Ishikawa (cell line): ENCODE measurements at regions not wholly inside any gene's neighbourhood (a gene's known extent, or its start where the extent isn't known, plus 50 kb on each side); places are given as distances from the start of the nearest gene placed in this dataset.

Experiments used
- CEBPB ChIP-seq: IDR thresholded peaks from 2 replicates; pipeline ENCODE4 v1.6.1; 2012
- CREB1 ChIP-seq: IDR thresholded peaks from 2 replicates; pipeline ENCODE4 v1.6.1; 2012; ENCODE audit warnings: low read depth
- EGR1 ChIP-seq: IDR thresholded peaks from 2 replicates; pipeline ENCODE4 v1.6.1; 2012
- EP300 ChIP-seq: IDR thresholded peaks from 2 replicates; pipeline ENCODE4 v1.6.1; 2012; ENCODE audit warnings: borderline replicate concordance
- FOXM1 ChIP-seq: IDR thresholded peaks from 2 replicates; pipeline ENCODE4 v1.6.1; 2012; ENCODE audit warnings: low read depth, borderline replicate concordance
- NFIC ChIP-seq: IDR thresholded peaks from 2 replicates; pipeline ENCODE4 v1.6.1; 2012
- RAD21 ChIP-seq: IDR thresholded peaks from 2 replicates; pipeline ENCODE4 v1.6.1; 2012; ENCODE audit warnings: low read depth
- TAF1 ChIP-seq: IDR thresholded peaks from 2 replicates; pipeline ENCODE4 v1.6.1; 2012; ENCODE audit warnings: low read depth, mild to moderate bottlenecking
- TCF12 ChIP-seq: IDR thresholded peaks from 2 replicates; pipeline ENCODE4 v1.6.1; 2012; ENCODE audit warnings: low read depth
- TEAD4 ChIP-seq: IDR thresholded peaks from 2 replicates; pipeline ENCODE4 v1.6.1; 2012
- YY1 ChIP-seq: IDR thresholded peaks from 2 replicates; pipeline ENCODE4 v1.6.1; 2012; ENCODE audit warnings: low read depth
- ZBTB7A ChIP-seq: IDR thresholded peaks from 2 replicates; pipeline ENCODE4 v1.6.1; 2012; ENCODE audit warnings: low read depth
- TF ChIP-seq, protein P1 (sequence below): IDR thresholded peaks from 2 replicates; pipeline ENCODE4 v1.6.1; 2012; ENCODE audit warnings: low read depth, mild to moderate bottlenecking
- TF ChIP-seq, protein P2 (sequence below): IDR thresholded peaks from 2 replicates; pipeline ENCODE4 v1.6.1; 2012
- TF ChIP-seq, protein P3 (sequence below): IDR thresholded peaks from 2 replicates; pipeline ENCODE4 v1.6.1; 2012

DNA sequence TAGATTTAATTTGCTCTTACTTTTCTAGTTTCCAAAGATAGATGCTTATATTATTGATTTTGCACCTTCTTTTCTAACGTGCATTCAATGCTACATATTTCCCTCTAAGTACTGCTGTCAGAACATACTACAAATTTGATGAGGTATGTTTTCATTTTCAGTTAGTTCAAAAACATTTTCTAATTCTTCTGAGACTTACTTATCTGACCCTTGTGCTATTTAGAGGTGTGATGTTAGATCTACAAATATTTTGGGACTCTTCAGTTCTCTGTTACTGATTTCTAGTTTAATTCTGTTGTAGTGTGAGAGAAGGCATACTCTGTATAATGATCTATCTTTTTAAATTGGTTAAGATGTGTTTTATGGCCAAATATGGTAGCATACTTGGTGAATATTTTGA lies 97.8 kb upstream of the TMEM168 start:
- TF ChIP-seq, protein P1, sequence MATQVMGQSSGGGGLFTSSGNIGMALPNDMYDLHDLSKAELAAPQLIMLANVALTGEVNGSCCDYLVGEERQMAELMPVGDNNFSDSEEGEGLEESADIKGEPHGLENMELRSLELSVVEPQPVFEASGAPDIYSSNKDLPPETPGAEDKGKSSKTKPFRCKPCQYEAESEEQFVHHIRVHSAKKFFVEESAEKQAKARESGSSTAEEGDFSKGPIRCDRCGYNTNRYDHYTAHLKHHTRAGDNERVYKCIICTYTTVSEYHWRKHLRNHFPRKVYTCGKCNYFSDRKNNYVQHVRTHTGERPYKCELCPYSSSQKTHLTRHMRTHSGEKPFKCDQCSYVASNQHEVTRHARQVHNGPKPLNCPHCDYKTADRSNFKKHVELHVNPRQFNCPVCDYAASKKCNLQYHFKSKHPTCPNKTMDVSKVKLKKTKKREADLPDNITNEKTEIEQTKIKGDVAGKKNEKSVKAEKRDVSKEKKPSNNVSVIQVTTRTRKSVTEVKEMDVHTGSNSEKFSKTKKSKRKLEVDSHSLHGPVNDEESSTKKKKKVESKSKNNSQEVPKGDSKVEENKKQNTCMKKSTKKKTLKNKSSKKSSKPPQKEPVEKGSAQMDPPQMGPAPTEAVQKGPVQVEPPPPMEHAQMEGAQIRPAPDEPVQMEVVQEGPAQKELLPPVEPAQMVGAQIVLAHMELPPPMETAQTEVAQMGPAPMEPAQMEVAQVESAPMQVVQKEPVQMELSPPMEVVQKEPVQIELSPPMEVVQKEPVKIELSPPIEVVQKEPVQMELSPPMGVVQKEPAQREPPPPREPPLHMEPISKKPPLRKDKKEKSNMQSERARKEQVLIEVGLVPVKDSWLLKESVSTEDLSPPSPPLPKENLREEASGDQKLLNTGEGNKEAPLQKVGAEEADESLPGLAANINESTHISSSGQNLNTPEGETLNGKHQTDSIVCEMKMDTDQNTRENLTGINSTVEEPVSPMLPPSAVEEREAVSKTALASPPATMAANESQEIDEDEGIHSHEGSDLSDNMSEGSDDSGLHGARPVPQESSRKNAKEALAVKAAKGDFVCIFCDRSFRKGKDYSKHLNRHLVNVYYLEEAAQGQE, result no peak
- TF ChIP-seq EP300 (no peak), RAD21 (no peak)

DNA sequence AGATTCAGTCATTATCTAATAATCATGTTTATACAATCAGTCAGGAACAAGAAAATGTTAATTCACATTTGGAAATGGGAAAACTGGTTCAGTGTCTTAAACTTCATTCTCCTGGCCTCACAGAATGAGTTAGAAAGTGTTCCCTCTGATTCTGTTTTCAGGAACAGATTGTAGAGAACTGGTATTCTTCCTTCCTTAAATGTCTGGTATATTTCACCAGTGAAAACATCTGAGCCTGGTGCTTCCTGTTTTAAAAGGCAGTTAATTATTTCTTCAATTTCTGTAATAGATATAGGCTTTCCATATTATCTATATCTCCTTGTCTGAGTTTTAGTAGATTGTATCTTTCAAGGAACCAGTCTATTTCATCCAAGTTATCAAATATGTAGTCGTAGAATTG lies 97.1 kb upstream of the TMEM168 start:
- TF ChIP-seq FOXM1, result no peak
- TF ChIP-seq EP300, result no peak
- no peak for TF ChIP-seq CREB1
- TF ChIP-seq TEAD4, result no peak

DNA sequence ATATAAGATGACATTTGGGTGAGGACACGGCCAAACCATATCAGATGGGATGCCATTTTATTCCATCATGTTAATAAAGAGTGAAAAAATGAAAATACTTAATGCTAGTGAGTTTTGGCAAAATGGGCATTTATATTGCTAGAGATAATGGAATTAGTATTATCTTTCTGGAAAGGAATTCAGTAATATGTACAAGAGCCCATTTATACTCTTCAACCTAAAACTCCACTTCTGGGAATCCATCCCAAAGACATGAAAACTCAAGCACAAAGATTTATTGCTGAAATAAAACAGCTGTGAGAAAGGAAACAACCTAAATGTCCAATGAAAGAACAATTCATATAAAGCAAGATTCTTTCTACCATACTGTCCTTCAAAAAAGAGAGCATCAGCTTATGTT lies 96.0 kb upstream of the TMEM168 start:
- no peak for TF ChIP-seq EGR1
- TF ChIP-seq, protein P2, sequence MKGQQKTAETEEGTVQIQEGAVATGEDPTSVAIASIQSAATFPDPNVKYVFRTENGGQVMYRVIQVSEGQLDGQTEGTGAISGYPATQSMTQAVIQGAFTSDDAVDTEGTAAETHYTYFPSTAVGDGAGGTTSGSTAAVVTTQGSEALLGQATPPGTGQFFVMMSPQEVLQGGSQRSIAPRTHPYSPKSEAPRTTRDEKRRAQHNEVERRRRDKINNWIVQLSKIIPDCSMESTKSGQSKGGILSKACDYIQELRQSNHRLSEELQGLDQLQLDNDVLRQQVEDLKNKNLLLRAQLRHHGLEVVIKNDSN, result no peak
- no peak for TF ChIP-seq CEBPB
- no peak for TF ChIP-seq TCF12
- no peak for TF ChIP-seq FOXM1
- no peak for TF ChIP-seq EP300
- no peak for TF ChIP-seq ZBTB7A
- TF ChIP-seq TEAD4, result no peak
- TF ChIP-seq TAF1, result no peak
- TF ChIP-seq RAD21, result no peak
- TF ChIP-seq, protein P1, result no peak
- TF ChIP-seq CREB1, result no peak

DNA sequence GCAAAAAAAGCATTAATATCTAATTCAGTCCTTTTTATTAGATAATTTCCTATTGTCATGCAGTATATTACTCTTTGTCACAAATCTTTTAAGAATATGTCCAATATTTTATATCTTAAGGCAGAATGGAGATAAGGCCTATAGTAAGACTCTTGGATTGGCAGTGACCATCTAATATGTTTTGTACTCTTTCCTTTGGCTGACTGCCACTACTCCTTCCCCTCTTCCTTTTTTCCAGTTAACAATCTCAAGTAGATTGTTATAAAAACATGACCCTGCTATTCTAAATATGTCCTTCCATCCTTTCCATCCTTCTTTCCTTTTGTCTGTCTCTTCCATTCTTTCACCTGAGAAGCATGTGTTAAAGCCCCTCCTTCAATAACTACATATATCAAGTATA lies 92.8 kb upstream of the TMEM168 start:
- TF ChIP-seq, protein P1, result no peak
- no peak for TF ChIP-seq NFIC
- no peak for TF ChIP-seq EGR1
- TF ChIP-seq, protein P3, sequence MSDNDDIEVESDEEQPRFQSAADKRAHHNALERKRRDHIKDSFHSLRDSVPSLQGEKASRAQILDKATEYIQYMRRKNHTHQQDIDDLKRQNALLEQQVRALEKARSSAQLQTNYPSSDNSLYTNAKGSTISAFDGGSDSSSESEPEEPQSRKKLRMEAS, result no peak
- no peak for TF ChIP-seq TAF1
- TF ChIP-seq, protein P2, result no peak
- no peak for TF ChIP-seq TCF12
- no peak for TF ChIP-seq CREB1
- TF ChIP-seq FOXM1, result no peak
- no peak for TF ChIP-seq YY1
- no peak for TF ChIP-seq RAD21
- no peak for TF ChIP-seq ZBTB7A
- TF ChIP-seq TEAD4, result no peak
- no peak for TF ChIP-seq CEBPB
- no peak for TF ChIP-seq EP300

DNA sequence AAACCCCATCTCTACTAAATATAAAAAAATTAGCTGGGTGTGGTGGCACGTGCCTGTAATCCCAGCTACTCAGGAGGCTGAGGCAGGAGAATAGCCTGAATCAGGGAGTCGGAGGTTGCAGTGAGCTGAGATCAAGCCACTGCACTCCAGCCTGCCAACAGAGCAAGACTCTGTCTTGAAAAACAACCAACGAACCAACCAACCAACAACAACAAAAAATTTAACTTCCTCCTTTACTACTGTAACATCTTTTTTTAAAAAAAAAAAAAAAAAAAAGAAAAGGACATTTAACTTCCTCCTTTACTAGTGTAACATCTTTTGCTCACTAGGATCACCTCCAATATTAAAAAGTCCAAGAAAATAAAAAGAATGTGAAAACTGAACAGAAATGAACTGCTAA lies 92.3 kb upstream of the TMEM168 start:
- no peak for TF ChIP-seq NFIC
- TF ChIP-seq FOXM1, result no peak
- TF ChIP-seq TEAD4, result no peak
- TF ChIP-seq TAF1, result no peak
- TF ChIP-seq CREB1, result no peak

DNA sequence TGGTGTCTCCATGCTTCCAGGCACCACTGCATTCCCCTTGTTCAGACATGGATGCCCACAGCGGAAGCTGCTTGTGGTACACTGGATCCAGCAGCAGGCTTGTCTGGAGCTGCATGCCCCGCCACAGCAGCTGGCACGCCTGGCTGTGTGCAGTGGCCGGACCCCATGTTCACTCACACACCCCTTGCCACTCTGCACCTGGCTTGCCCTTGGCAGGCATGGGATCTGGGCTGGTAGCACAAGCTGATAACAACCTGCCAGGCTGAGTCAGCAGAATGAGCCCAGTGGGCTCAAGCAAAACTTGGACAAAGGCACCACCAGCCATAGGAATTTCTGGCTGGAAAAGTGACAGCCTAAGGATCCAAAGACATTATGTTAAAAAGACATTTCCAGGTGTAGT lies 91.8 kb upstream of the TMEM168 start:
- TF ChIP-seq RAD21, result no peak
